ENCODE measurements at regions not wholly inside any gene's neighbourhood (a gene's known extent, or its start where the extent isn't known, plus 50 kb on each side); places are given as distances from the start of the nearest gene placed in this dataset.
"Not testable (repeated sequence)": the region's sequence is repeated elsewhere in the genome, so short reads cannot be mapped to it uniquely, and the experiment has no call there.

- DNase-seq (no peak), ATAC-seq (no peak)
- intact Hi-C loops (cut with micrococcal nuclease), result no loop called here
These were observed 52.5 kb upstream of the FBXO28 start for GRCh38 chr1:224061436-224061835.

GRCh38 chr1:224059897-224060427 lies 53.9 kb upstream of the FBXO28 start:
- DNase-seq (no peak), ATAC-seq (no peak)
- intact Hi-C loops (cut with micrococcal nuclease), result no loop called here

DNA sequence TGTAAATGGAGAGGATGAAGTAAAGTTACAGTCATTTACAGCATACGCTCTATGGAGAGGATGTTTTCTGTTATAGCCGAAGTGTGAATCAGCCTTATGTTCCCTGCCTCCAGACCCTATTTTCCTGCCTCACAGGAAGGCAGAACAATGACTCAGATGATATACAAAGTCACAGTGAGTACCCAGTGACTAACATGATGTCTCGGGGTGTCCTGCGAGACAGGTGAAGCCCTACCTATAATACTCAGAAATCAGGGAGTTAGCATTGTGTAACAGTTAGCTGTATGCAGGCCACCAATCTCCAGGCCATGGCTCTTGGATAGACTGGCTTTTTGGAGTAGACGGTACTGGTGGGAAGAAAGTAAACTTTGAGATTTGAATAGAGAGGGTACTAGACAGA lies 55.6 kb upstream of the FBXO28 start:
- DNase-seq, result no peak
- no peak for ATAC-seq
- intact Hi-C loops (cut with micrococcal nuclease), result no loop called here

DNA sequence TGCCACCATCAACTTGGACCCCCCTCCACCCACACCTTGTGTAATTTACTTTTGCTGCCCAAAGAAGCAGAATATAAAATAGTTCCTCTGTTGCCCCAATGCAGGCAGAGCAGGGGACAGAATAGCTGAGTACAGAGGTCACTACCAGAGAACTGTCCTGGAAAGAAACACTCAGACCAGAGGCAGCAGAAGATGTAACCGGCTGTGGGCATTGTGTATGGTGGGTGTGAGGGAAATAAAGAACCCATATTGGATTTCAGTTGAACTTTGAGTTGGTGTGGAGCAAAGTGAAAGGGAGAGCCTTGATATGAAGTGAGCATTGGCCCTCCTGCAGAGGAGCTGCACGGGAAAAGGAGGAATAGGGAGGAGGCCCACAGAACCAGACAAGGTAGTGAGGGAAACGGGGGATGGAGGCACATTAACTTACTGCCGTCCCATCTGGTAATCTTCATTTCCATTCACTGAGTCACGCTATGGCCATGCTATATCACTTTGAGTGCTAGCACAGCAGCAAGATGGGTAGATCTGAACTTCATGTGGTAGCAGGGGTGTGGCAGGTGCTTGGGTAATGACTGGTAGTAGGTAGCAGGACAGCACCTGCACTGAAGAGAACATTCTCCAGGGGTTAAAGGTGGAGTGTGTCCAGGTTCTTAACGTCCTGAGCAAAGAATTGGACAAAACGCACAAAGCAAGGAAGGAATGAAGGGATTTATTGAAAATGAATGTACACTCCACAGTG lies 56.3 kb upstream of the FBXO28 start:
- intact Hi-C loops (cut with micrococcal nuclease), result no loop called here
- DNase-seq (no peak), ATAC-seq (no peak)

DNA sequence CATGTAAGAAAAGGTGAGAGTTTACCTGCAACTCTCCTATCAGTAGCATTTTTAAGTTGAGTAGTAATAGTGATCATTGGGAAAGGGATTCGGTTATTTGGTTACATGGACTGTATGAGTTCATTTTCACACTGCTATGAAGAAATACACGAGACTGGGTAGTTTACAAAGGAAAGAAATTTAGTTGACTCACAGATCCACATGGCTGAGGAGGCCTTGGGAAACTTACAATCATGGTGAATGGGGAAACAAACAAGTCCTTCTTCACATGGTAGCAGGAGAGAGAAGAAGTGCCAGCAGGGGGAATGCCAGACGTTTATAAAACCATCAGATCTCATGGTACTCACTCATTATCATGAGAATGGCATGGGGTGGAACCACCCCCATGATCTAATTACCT lies 59.3 kb upstream of the FBXO28 start:
- DNase-seq (no peak), ATAC-seq (no peak)
- intact Hi-C loops (cut with micrococcal nuclease), result no loop called here

DNA sequence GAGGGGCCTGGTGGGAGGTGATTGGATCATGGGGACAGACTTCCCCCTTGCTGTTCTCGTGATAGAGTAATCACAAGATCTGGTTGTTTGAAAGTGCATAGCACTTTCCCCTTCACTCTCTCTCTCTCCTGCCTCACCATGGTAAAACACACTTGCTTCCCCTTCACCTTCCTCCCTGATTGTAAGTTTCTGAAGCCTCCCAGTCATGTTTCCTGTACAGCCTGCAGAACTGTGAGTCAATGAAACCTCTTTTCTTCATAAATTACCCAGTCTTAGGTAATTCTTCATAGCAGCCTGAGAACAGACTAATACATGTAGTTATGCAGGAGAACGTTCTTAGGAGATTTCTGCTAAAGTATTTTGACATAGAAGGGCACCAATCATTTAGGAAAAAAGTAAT lies 59.9 kb upstream of the FBXO28 start:
- intact Hi-C loops (cut with micrococcal nuclease), result no loop called here
- ATAC-seq (no peak), DNase-seq (no peak)

- intact Hi-C loops (cut with micrococcal nuclease), result no loop called here
- ATAC-seq (no peak), DNase-seq (no peak)
These were observed 60.5 kb upstream of the FBXO28 start for GRCh38 chr1:224053456-224053855.

DNA sequence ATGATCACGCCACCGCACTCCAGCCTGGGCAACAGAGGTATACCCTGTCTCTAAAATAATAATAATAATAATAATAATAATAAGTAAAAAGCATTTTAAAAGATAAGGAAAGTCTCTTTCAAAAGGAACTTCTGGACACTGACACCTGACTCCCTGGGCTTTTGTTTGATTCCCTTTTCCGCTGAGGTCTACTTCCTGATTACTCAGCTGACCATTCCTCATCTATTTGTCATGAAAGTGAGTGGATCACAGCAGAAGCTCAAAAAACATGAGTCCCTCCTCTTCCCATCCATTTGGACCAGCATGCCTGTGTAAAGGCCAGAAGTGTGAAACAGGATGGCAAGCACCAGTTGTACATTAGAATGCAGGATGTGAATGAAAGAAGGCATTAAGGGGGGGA lies 61.1 kb upstream of the FBXO28 start:
- DNase-seq (no peak), ATAC-seq (no peak)
- intact Hi-C loops (cut with micrococcal nuclease), result no loop called here

DNA sequence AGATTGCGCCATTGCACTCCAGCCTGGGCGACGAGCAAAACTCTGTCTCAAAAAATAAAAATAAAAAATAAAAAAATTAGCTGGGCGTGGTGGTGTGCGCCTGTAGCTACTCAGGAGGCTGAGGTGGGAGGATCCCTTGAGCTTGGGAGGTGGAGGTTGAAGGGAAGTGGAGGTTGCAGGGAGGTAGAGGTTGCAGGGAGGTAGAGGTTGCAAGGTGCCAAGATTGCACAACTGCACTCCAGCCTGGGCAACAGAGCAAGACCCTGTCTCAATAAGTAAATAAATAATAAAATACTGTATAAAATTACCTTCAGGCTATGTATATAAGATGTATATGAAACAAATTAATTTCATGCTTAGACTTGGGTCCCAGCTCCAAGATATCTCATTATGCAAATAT lies 62.1 kb upstream of the FBXO28 start:
- DNase-seq; ATAC-seq; intact Hi-C loops (cut with micrococcal nuclease): not testable (repeated sequence)

GRCh38 chr1:224051086-224051406 lies 62.9 kb upstream of the FBXO28 start:
- no peak for DNase-seq
- ATAC-seq, result no peak
- intact Hi-C loops (cut with micrococcal nuclease), result no loop called here

DNA sequence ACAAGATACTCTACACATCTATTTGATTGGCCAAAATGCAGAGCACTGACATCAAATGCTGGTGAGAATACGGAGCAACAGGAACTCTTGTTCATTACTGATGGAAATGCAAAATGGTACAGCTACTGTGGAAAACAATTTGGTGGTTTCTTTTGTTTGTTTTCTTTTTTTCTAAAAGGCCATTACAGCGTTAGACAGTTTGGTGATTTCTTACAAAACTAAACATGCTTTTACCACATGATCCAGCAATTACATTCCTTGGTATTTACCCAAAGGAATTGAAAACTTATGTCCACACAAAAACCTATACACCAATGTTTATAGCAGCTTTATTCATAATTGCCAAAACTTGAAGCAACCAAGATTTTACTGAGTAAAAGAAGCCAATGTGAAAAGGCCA lies 66.4 kb upstream of the FBXO28 start:
- DNase-seq (no peak), ATAC-seq (no peak)
- intact Hi-C loops (cut with micrococcal nuclease), result no loop called here

GRCh38 chr1:224045556-224045955 lies 68.4 kb upstream of the FBXO28 start:
- ATAC-seq (no peak), DNase-seq (no peak)
- intact Hi-C loops (cut with micrococcal nuclease), result no loop called here

DNA sequence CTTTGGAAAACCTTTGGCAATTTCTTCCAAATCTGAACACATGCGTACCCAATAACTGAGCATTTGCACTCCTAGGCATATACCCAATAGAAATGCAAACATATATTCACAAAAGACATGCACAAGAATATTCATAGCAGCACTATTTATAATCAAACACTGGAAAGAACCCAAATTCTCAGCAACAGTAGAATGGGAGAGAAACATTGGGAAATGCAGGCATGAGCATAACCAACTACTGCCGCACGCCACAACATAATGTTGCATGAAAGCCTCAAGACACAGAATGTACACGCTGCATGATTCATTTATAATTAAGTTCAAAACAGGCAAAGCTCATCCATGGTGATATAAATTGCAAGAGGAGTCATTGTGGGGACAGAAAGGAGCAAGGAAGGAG lies 69.5 kb upstream of the FBXO28 start:
- DNase-seq (no peak), ATAC-seq (no peak)
- intact Hi-C loops (cut with micrococcal nuclease), result no loop called here

DNA sequence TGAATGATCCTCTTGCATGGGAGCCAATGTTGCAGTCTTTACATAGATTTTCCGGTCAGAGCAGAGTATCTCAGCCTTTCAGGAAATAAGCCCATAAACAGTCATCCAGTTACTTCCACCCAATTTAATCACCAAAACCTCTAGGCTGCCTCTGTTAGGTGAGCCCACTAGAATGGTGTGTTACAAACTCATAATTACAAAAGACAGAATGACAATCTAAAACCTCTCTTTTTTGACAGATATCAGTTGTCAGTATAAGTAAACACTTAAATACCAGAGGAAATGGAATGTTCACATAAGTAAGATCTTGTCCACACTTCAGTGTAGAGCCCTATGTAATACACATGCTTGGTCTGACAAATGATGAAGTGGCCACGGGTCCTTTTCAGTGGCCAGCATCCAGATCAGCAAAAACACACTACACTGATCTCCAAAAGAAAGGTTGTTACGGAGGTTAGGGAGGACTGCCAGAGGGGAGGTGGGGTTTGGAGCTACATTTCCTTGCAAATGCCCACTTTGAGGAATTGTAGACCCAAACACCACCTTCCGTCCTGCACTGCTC lies 71.3 kb upstream of the FBXO28 start:
- intact Hi-C loops (cut with micrococcal nuclease), result no loop called here
- DNase-seq (no peak), ATAC-seq (no peak)

- DNase-seq (no peak), ATAC-seq (no peak)
- intact Hi-C loops (cut with micrococcal nuclease), result no loop called here
These were observed 72.9 kb upstream of the FBXO28 start for GRCh38 chr1:224041032-224041431.

DNA sequence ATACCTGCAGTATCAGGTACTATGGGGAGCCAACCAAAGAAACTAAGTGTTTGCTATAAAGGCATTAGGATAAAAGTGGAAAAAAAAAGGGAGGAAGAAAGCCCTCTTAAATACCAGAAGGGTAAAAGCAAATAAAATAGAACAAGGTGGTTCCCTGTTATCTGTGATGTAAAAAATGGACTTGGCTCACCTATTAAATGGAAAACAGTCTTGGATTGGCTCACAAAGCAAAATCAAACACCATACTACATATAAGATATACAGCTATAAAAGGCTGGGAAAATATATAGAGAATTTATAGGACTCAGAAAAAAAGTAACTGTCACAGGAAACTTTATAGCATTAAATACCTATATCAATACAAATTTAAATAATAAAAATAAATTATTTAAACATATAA lies 73.5 kb upstream of the FBXO28 start:
- intact Hi-C loops (cut with micrococcal nuclease); DNase-seq; ATAC-seq: not testable (repeated sequence)

GRCh38 chr1:224040006-224040405 lies 73.9 kb upstream of the FBXO28 start:
- intact Hi-C loops (cut with micrococcal nuclease); ATAC-seq; DNase-seq: not testable (repeated sequence)

- ATAC-seq; intact Hi-C loops (cut with micrococcal nuclease); DNase-seq: not testable (repeated sequence)
These were observed 75.1 kb upstream of the FBXO28 start for GRCh38 chr1:224038832-224039231.

GRCh38 chr1:224037362-224037761 lies 76.5 kb upstream of the FBXO28 start:
- intact Hi-C loops (cut with micrococcal nuclease); ATAC-seq; DNase-seq: not testable (repeated sequence)

DNA sequence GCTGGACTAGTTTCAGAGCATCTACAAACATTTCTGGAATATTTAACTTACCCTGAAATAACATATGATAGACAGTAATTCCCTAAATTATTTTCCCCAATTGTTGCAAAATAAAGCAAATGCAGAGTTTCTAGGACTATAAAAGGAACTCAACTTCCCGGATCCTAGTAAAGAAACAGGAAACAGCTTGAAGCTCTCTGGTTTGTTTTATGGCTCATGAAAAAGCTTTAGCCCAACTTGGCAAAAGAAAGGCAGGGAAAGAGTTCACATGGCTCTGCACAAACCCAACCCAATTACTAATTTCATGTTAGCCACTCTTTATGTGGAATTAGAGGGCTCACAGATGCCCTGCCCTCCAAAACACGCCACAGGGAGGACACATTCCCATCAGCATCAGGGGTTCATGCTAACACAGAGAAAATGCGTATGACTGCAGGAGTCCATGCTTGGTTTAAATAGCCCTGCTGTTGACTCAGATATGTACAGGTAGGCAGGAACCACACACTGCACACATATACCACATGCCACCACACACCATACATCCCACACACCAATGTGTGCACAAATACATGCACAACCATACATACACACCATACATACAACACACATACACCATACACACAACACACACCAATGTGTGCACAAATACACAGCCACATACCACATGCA lies 81.2 kb upstream of the FBXO28 start:
- DNase-seq; intact Hi-C loops (cut with micrococcal nuclease); ATAC-seq: not testable (repeated sequence)

Data from left ventricle myocardium superior (tissue), 1 donor.